Mammary epithelial cell (primary cell): ENCODE measurements at regions not wholly inside any gene's neighbourhood (a gene's known extent, or its start where the extent isn't known, plus 50 kb on each side); places are given as distances from the start of the nearest gene placed in this dataset.

Experiments
- EZH2 ChIP-seq: IDR thresholded peaks from 2 replicates; pipeline ENCODE4 v1.6.1; 2012; ENCODE audit warnings: low read length, inconsistent platforms, borderline replicate concordance
- TF ChIP-seq, protein P1 (sequence below), 2 donors: IDR thresholded peaks in 1 of 2; conservative IDR thresholded peaks in 1 of 2; 2 replicates each; pipeline ENCODE4 v1.5.1; 2011 to 2012; ENCODE audit warnings: inconsistent platforms in 2 of 2, low read length in 2 of 2, mild to moderate bottlenecking in 2 of 2, control low read depth in 1 of 2, low read depth in 1 of 2; ENCODE audit not compliant: insufficient read depth in 1 of 2; ENCODE audit errors: extremely low read depth in 1 of 2

DNA sequence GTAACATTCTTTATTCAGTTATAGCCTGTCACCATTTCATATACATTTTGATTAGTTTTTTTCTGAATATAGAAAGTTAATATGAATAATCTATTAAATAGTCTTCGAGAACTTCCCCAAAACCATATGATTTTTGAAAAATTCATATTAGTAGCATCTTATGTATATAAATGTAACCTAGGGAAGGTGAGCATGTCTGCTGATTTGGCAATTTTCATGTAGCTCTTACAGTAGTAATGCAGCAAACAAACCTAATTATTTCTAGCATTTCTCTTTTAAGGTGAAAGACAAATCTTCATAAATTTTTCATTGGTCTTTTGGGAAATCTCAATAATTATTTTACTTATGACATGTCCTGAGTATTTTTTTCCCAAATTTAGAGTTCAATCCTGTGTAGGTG is 939.0 kb downstream of the TBC1D32 start:
- TF ChIP-seq, protein P1, sequence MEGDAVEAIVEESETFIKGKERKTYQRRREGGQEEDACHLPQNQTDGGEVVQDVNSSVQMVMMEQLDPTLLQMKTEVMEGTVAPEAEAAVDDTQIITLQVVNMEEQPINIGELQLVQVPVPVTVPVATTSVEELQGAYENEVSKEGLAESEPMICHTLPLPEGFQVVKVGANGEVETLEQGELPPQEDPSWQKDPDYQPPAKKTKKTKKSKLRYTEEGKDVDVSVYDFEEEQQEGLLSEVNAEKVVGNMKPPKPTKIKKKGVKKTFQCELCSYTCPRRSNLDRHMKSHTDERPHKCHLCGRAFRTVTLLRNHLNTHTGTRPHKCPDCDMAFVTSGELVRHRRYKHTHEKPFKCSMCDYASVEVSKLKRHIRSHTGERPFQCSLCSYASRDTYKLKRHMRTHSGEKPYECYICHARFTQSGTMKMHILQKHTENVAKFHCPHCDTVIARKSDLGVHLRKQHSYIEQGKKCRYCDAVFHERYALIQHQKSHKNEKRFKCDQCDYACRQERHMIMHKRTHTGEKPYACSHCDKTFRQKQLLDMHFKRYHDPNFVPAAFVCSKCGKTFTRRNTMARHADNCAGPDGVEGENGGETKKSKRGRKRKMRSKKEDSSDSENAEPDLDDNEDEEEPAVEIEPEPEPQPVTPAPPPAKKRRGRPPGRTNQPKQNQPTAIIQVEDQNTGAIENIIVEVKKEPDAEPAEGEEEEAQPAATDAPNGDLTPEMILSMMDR (conservative IDR thresholded peaks at IDR 0.05 in 1 of 2, IDR thresholded peaks at IDR 0.05 in 1 of 2; ENCODE audit: extremely low read depth in 1 of 2, insufficient read depth in 1 of 2, low read depth in 1 of 2, low read length in 2 of 2) = no peak
- no peak for TF ChIP-seq EZH2
